ENCODE measurements at regions not wholly inside any gene's neighbourhood (a gene's known extent, or its start where the extent isn't known, plus 50 kb on each side); places are given as distances from the start of the nearest gene placed in this dataset.

GRCh38 chr2:146468578-146468977 is 1376.3 kb upstream of the ACVR2A start:
- Histone ChIP-seq H3K4me1 (ENCODE audit: insufficient read depth) (peaks cover 16% of the 10 kb centered on the region; the same call in 1 of the 2 replicates), H3F3A (replicated peaks; ENCODE audit: low read depth) (no peaks in the 10 kb centered on the region), H2AFZ (0 out of 2 replicates have a peak overlapping the region, but pooled peaks have one; percentile 4), H3K36me3 (ENCODE audit: insufficient read depth) (no peaks in the 10 kb centered on the region), H3K9me2 (ENCODE audit: insufficient read depth) (peaks cover 14% of the 10 kb centered on the region; the same call in 1 of the 2 replicates), H3K4me2 (no peak overlapping the region), H3K4me3 (no peak overlapping the region), H3K27me3 (ENCODE audit: insufficient read depth) (no peaks in the 10 kb centered on the region), H4K20me1 (replicated peaks; ENCODE audit: insufficient read depth) (no peaks in the 10 kb centered on the region), H3K79me2 (replicated peaks; ENCODE audit: insufficient read depth) (no peaks in the 10 kb centered on the region), H3K27ac (ENCODE audit: low read depth) (no peak overlapping the region)
- TF ChIP-seq NANOG (IDR thresholded peaks at IDR 0.05; ENCODE audit: borderline replicate concordance) (no peak), ZNF331 (CRISPR knock-in tag; IDR thresholded peaks at IDR 0.05; ENCODE audit: low read depth) (no peak), STAT1 (IDR thresholded peaks at IDR 0.05; ENCODE audit: unreplicated experiment) (no peak), ZNF114 (CRISPR knock-in tag; IDR thresholded peaks at IDR 0.05) (no peak), CREB1 (CRISPR knock-in tag; IDR thresholded peaks at IDR 0.05; ENCODE audit: low read depth) (no peak), ETS1 (IDR thresholded peaks at IDR 0.05) (no peak), CTCF (conservative IDR thresholded peaks at IDR 0.05; ENCODE audit: low read depth in 2 of 2) (no peak), REST (IDR thresholded peaks at IDR 0.05; ENCODE audit: unreplicated experiment) (no peak), ZNF462 (CRISPR knock-in tag; IDR thresholded peaks at IDR 0.05) (no peak), EZH2 (IDR thresholded peaks at IDR 0.05; ENCODE audit: low read depth, unreplicated experiment) (no peak), JUNB (IDR thresholded peaks at IDR 0.05; ENCODE audit: unreplicated experiment) (no peak), POLR2AphosphoS5 (IDR thresholded peaks at IDR 0.05; ENCODE audit: low read depth) (no peak), EZH2phosphoT487 (IDR thresholded peaks at IDR 0.05; ENCODE audit: unreplicated experiment) (no peak)
- no peak for ATAC-seq
- Mint-ChIP-seq H3K4me1 (peaks cover 12% of the 10 kb centered on the region), H3K4me3 (no peak overlapping the region), H3K27ac (no peak overlapping the region), H3K36me3 (ENCODE audit: low read depth) (peaks cover 12% of the 10 kb centered on the region), H3K9me3 (peaks cover 8% of the 10 kb centered on the region), H3K27me3 (ENCODE audit: insufficient read depth, low read depth, poor library complexity) (no peaks in the 10 kb centered on the region)
- no peak for DNase-seq (ENCODE audit: low spot score)

Data from GM23338 (cell line).